Suppressor macrophage treated with lipopolysaccharide for 1 hour (primary cell): ENCODE measurements at regions not wholly inside any gene's neighbourhood (a gene's known extent, or its start where the extent isn't known, plus 50 kb on each side); places are given as distances from the start of the nearest gene placed in this dataset.
"Not testable (repeated sequence)": the region's sequence is repeated elsewhere in the genome, so short reads cannot be mapped to it uniquely, and the experiment has no call there.

Experiments used
- DNase-seq, 3 donors: peaks; one replicate each; pipeline ENCODE4 v3.0.0-alpha.2; 2020 to 2022

- no peak for DNase-seq
Measured at GRCh38 chr1:101185421-101185820, 51.4 kb upstream of the S1PR1 start.

- DNase-seq = no peak
Measured at GRCh38 chr1:101183388-101183699, 53.5 kb upstream of the S1PR1 start.

- DNase-seq = no peak
Measured at GRCh38 chr1:101182627-101183387, 54.0 kb upstream of the S1PR1 start.

- DNase-seq = peak in 2 of 3 donors; percentile 15 to 22
Measured at GRCh38 chr1:101181930-101182329, 54.9 kb upstream of the S1PR1 start.

GRCh38 chr1:101178688-101179491 is 57.9 kb upstream of the S1PR1 start:
- DNase-seq = peak; percentile 14 to 33 (median 24)

- DNase-seq = no peak
Measured at GRCh38 chr1:101178341-101178687, 58.5 kb upstream of the S1PR1 start.

- DNase-seq = no peak
Measured at GRCh38 chr1:101175886-101176285, 60.9 kb upstream of the S1PR1 start.

GRCh38 chr1:101175466-101175865 is 61.4 kb upstream of the S1PR1 start:
- no peak for DNase-seq

- DNase-seq = no peak
Measured at GRCh38 chr1:101174722-101175121, 62.1 kb upstream of the S1PR1 start.

- not testable (repeated sequence) for DNase-seq
Measured at GRCh38 chr1:101174298-101174697, 62.5 kb upstream of the S1PR1 start.

GRCh38 chr1:101170506-101171050 is 66.2 kb upstream of the S1PR1 start:
- DNase-seq = no peak

GRCh38 chr1:101167891-101168290 is 68.9 kb upstream of the S1PR1 start:
- DNase-seq = no peak

- DNase-seq = no peak
Measured at GRCh38 chr1:101166583-101167120, 70.2 kb upstream of the S1PR1 start.

GRCh38 chr1:101165954-101166353 is 70.9 kb upstream of the S1PR1 start:
- no peak for DNase-seq

- DNase-seq = peak; percentile 17 to 48 (median 42)
Measured at GRCh38 chr1:101165532-101165931, 71.3 kb upstream of the S1PR1 start.

GRCh38 chr1:101164776-101165175 is 72.0 kb upstream of the S1PR1 start:
- DNase-seq = no peak

GRCh38 chr1:101162736-101163735 is 73.8 kb upstream of the S1PR1 start:
- DNase-seq = no peak

- no peak for DNase-seq
Measured at GRCh38 chr1:101162300-101162699, 74.5 kb upstream of the S1PR1 start.

- DNase-seq = no peak
Measured at GRCh38 chr1:101161619-101162018, 75.2 kb upstream of the S1PR1 start.

GRCh38 chr1:101158424-101158823 is 78.4 kb upstream of the S1PR1 start:
- no peak for DNase-seq

GRCh38 chr1:101154547-101154946 is 82.3 kb upstream of the S1PR1 start:
- no peak for DNase-seq

GRCh38 chr1:101153692-101154091 is 83.1 kb upstream of the S1PR1 start:
- peak in 2 of 3 donors; percentile 16 to 35 for DNase-seq

- no peak for DNase-seq
Measured at GRCh38 chr1:101152633-101153032, 84.2 kb upstream of the S1PR1 start.
